ENCODE measurements at regions not wholly inside any gene's neighbourhood (a gene's known extent, or its start where the extent isn't known, plus 50 kb on each side); places are given as distances from the start of the nearest gene placed in this dataset.

DNA sequence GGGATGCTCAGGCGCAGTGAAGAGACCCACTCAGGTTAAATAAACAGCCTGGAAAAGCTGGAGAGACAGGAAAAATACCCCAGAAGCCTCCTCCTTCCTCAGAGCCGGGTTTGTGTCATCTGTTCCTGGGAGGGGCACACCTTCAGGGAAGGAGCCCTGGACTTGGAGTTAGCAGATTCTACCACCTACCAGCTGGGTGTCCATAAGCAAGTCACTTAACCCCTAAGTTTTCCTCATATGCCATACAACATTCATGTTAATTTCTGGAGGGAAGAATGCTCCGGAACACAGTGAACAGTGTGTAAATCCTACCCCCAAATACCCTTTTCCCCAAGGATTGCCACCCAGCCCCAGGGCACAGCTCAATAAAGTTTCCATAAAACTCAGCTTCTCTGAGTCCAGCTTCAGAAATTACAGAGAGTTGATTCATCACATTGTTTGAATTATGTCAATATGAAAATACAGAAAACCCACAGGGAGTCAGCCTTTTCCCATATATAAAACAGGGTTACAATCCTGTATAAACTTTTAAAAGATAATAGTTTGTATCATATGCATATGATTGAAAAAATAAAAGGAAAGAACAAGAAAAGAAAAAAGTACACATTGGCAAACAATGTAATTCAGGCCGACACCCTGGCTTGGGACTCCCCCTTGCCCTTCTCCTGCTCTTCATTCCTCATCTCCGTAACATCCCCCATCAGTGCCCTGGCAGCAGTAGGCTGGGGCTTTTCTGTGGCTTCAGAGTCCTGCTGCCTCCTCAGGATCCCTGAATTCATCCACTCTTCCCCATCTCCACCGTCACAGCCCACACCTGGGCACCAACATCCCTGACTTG lies 291.8 kb upstream of the USP24 start:
- Mint-ChIP-seq H3K4me1 (no peaks in the 10 kb centered on the region), H3K27ac (no peak overlapping the region), H3K9me3 (no peaks in the 10 kb centered on the region), H3K27me3 (peaks cover 25 to 35% of the 10 kb centered on the region in 2 donors), H3K4me3 (no peak overlapping the region), H3K36me3 (no peaks in the 10 kb centered on the region)
- 100% methylated on average over 1 of the region's 6 CpGs for WGBS (ENCODE audit: insufficient coverage)
- no peaks in the 10 kb centered on the region for H3K9me3 ChIP-seq
- no peak for ATAC-seq (replicated peaks in 1 of 4)
- DNase-seq = no peak
- H3K4me3 ChIP-seq (ENCODE audit: control insufficient read depth in 1 of 2, extremely low read depth in 1 of 2, low read length in 1 of 2) = no peak overlapping the region
- H3K27me3 ChIP-seq (replicated peaks in 1 of 2; ENCODE audit: control insufficient read depth in 2 of 2, extremely low read depth in 1 of 2, insufficient read depth in 2 of 2, low read length in 1 of 2) = peaks cover 0 to 6% of the 10 kb centered on the region in 2 experiments
- H3K27ac ChIP-seq (ENCODE audit: low read length) = no peak overlapping the region
- POLR2A ChIA-PET = interaction anchor here in 1 of 2 donors (0.6 kb wide), 1 partner anchor 53 kb away, joined by 3 read pairs; no protein-coding TSS in a partner anchor
- no peaks in the 10 kb centered on the region for H3K4me1 ChIP-seq (ENCODE audit: control insufficient read depth in 1 of 2, extremely low read depth in 1 of 2, insufficient read depth in 2 of 2, low read length in 2 of 2)
- no peaks in the 10 kb centered on the region for H3K36me3 ChIP-seq (ENCODE audit: control insufficient read depth in 2 of 2, extremely low read depth in 1 of 2, insufficient read depth in 1 of 2, low read length in 1 of 2)
- CTCF ChIA-PET = no interaction called here

- no peaks in the 10 kb centered on the region for H3K36me3 ChIP-seq (ENCODE audit: control insufficient read depth in 2 of 2, extremely low read depth in 1 of 2, insufficient read depth in 1 of 2, low read length in 1 of 2)
- Mint-ChIP-seq H3K9me3 (no peaks in the 10 kb centered on the region), H3K4me1 (no peaks in the 10 kb centered on the region), H3K27me3 (peaks cover 28 to 37% of the 10 kb centered on the region in 2 donors), H3K36me3 (no peaks in the 10 kb centered on the region), H3K27ac (no peak overlapping the region), H3K4me3 (no peak overlapping the region)
- DNase-seq (no peak), ATAC-seq (replicated peaks in 1 of 4) (no peak)
- ChIA-PET POLR2A (no interaction called here), CTCF (no interaction called here)
- H3K27ac ChIP-seq (ENCODE audit: low read length) = no peak overlapping the region
- H3K4me3 ChIP-seq (ENCODE audit: control insufficient read depth in 1 of 2, extremely low read depth in 1 of 2, low read length in 1 of 2) = no peak overlapping the region
- no peaks in the 10 kb centered on the region for H3K9me3 ChIP-seq
- no peaks in the 10 kb centered on the region for H3K4me1 ChIP-seq (ENCODE audit: control insufficient read depth in 1 of 2, extremely low read depth in 1 of 2, insufficient read depth in 2 of 2, low read length in 2 of 2)
- peaks cover 0 to 6% of the 10 kb centered on the region in 2 experiments for H3K27me3 ChIP-seq (replicated peaks in 1 of 2; ENCODE audit: control insufficient read depth in 2 of 2, extremely low read depth in 1 of 2, insufficient read depth in 2 of 2, low read length in 1 of 2)
These were observed 290.2 kb upstream of the USP24 start for GRCh38 chr1:55505326-55505725.

- no peak overlapping the region for H3K27ac Mint-ChIP-seq
- POLR2A ChIA-PET = no interaction called here
- 63% methylated on average over 4 of the region's 4 CpGs for WGBS (ENCODE audit: insufficient coverage)
These were observed 289.2 kb upstream of the USP24 start for GRCh38 chr1:55504306-55504731.

GRCh38 chr1:55503663-55504305 lies 288.6 kb upstream of the USP24 start:
- Histone ChIP-seq H3K27me3 (replicated peaks in 1 of 2; ENCODE audit: control insufficient read depth in 2 of 2, extremely low read depth in 1 of 2, insufficient read depth in 2 of 2, low read length in 1 of 2) (peaks cover 0 to 6% of the 10 kb centered on the region in 2 experiments), H3K4me3 (ENCODE audit: control insufficient read depth in 1 of 2, extremely low read depth in 1 of 2, low read length in 1 of 2) (no peak overlapping the region), H3K36me3 (ENCODE audit: control insufficient read depth in 2 of 2, extremely low read depth in 1 of 2, insufficient read depth in 1 of 2, low read length in 1 of 2) (no peaks in the 10 kb centered on the region), H3K9me3 (no peaks in the 10 kb centered on the region), H3K4me1 (ENCODE audit: control insufficient read depth in 1 of 2, extremely low read depth in 1 of 2, insufficient read depth in 2 of 2, low read length in 2 of 2) (no peaks in the 10 kb centered on the region), H3K27ac (ENCODE audit: low read length) (no peak overlapping the region)
- DNase-seq = no peak
- Mint-ChIP-seq H3K27ac (no peak overlapping the region), H3K9me3 (no peaks in the 10 kb centered on the region), H3K27me3 (peaks cover 37 to 38% of the 10 kb centered on the region in 2 donors), H3K36me3 (no peaks in the 10 kb centered on the region), H3K4me1 (no peaks in the 10 kb centered on the region), H3K4me3 (no peak overlapping the region)
- no peak for ATAC-seq (replicated peaks in 1 of 4)
- ChIA-PET CTCF (no interaction called here), POLR2A (no interaction called here)
- no CpG with 5 or more reads among the region's 2 CpGs for WGBS (ENCODE audit: insufficient coverage)

More at GRCh38 chr1:55504306-55504731, 289.2 kb upstream of the USP24 start:
- CTCF ChIA-PET = no interaction called here
- Histone ChIP-seq H3K9me3 (no peaks in the 10 kb centered on the region), H3K27me3 (replicated peaks in 1 of 2; ENCODE audit: control insufficient read depth in 2 of 2, extremely low read depth in 1 of 2, insufficient read depth in 2 of 2, low read length in 1 of 2) (peaks cover 0 to 6% of the 10 kb centered on the region in 2 experiments), H3K4me1 (ENCODE audit: control insufficient read depth in 1 of 2, extremely low read depth in 1 of 2, insufficient read depth in 2 of 2, low read length in 2 of 2) (no peaks in the 10 kb centered on the region), H3K36me3 (ENCODE audit: control insufficient read depth in 2 of 2, extremely low read depth in 1 of 2, insufficient read depth in 1 of 2, low read length in 1 of 2) (no peaks in the 10 kb centered on the region), H3K27ac (ENCODE audit: low read length) (no peak overlapping the region), H3K4me3 (ENCODE audit: control insufficient read depth in 1 of 2, extremely low read depth in 1 of 2, low read length in 1 of 2) (no peak overlapping the region)
- H3K9me3 Mint-ChIP-seq = no peaks in the 10 kb centered on the region
- no peak for ATAC-seq (replicated peaks in 1 of 4)
- no peak overlapping the region for H3K4me3 Mint-ChIP-seq
- H3K36me3 Mint-ChIP-seq = no peaks in the 10 kb centered on the region
- DNase-seq = no peak
- H3K27me3 Mint-ChIP-seq = peaks cover 33 to 37% of the 10 kb centered on the region in 2 donors
- H3K4me1 Mint-ChIP-seq = no peaks in the 10 kb centered on the region

DNA sequence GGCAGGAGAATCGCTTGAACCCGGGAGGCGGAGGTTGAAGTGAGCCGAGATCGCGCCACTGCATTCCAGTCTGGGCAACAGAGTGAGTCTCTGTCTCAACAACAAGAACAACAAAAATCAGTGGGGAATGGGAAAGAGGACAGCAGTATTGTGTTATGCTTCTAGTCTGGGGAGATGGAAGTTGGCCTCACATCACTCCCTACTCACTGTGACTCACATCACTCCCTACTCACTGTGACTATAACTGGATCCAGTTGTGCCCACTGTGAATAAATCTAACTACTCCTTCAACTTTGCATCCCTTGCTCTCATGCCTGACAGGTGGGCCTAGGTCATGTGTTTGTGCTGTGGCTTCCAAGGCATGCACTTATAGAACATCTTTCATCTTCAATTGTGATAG lies 285.4 kb upstream of the USP24 start:
- H3K36me3 Mint-ChIP-seq = no peaks in the 10 kb centered on the region
- DNase-seq = no peak
- peaks cover 0 to 4% (median 0%) of the 10 kb centered on the region in 3 donors for H3K9me3 Mint-ChIP-seq
- H3K4me3 Mint-ChIP-seq = no peak overlapping the region
- H3K27me3 ChIP-seq (replicated peaks in 1 of 2; ENCODE audit: control insufficient read depth in 2 of 2, extremely low read depth in 1 of 2, insufficient read depth in 2 of 2, low read length in 1 of 2) = no peaks in the 10 kb centered on the region
- WGBS (ENCODE audit: insufficient coverage) = 100% methylated on average over 3 of the region's 6 CpGs
- CTCF ChIA-PET = no interaction called here
- H3K9me3 ChIP-seq = no peaks in the 10 kb centered on the region
- H3K4me3 ChIP-seq (ENCODE audit: control insufficient read depth in 1 of 2, extremely low read depth in 1 of 2, low read length in 1 of 2) = no peak overlapping the region
- H3K4me1 Mint-ChIP-seq = no peaks in the 10 kb centered on the region
- H3K27me3 Mint-ChIP-seq = peaks cover 26 to 43% of the 10 kb centered on the region in 2 donors
- no peak overlapping the region for H3K27ac Mint-ChIP-seq
- no peak overlapping the region for H3K27ac ChIP-seq (ENCODE audit: low read length)
- POLR2A ChIA-PET = no interaction called here
- no peaks in the 10 kb centered on the region for H3K36me3 ChIP-seq (ENCODE audit: control insufficient read depth in 2 of 2, extremely low read depth in 1 of 2, insufficient read depth in 1 of 2, low read length in 1 of 2)
- ATAC-seq (replicated peaks in 1 of 4) = no peak
- no peaks in the 10 kb centered on the region for H3K4me1 ChIP-seq (ENCODE audit: control insufficient read depth in 1 of 2, extremely low read depth in 1 of 2, insufficient read depth in 2 of 2, low read length in 2 of 2)

GRCh38 chr1:55490547-55490946 lies 275.4 kb upstream of the USP24 start:
- Histone ChIP-seq H3K27me3 (replicated peaks in 1 of 2; ENCODE audit: control insufficient read depth in 2 of 2, extremely low read depth in 1 of 2, insufficient read depth in 2 of 2, low read length in 1 of 2) (no peaks in the 10 kb centered on the region), H3K4me3 (ENCODE audit: control insufficient read depth in 1 of 2, extremely low read depth in 1 of 2, low read length in 1 of 2) (no peak overlapping the region), H3K27ac (ENCODE audit: low read length) (no peak overlapping the region), H3K9me3 (no peaks in the 10 kb centered on the region), H3K36me3 (ENCODE audit: control insufficient read depth in 2 of 2, extremely low read depth in 1 of 2, insufficient read depth in 1 of 2, low read length in 1 of 2) (no peaks in the 10 kb centered on the region), H3K4me1 (ENCODE audit: control insufficient read depth in 1 of 2, extremely low read depth in 1 of 2, insufficient read depth in 2 of 2, low read length in 2 of 2) (no peaks in the 10 kb centered on the region)
- Mint-ChIP-seq H3K4me1 (no peaks in the 10 kb centered on the region), H3K27ac (no peak overlapping the region), H3K9me3 (peaks cover 0 to 6% (median 0%) of the 10 kb centered on the region in 3 donors), H3K4me3 (no peak overlapping the region), H3K36me3 (no peaks in the 10 kb centered on the region), H3K27me3 (peaks cover 0 to 5% of the 10 kb centered on the region in 2 donors)
- ATAC-seq (replicated peaks in 1 of 4) (no peak), DNase-seq (no peak)
- ChIA-PET POLR2A (no interaction called here), CTCF (no interaction called here)
- WGBS (ENCODE audit: insufficient coverage) = 86% methylated on average over 1 of the region's 1 CpG
